Ovary (tissue), 7 donors: ENCODE measurements at regions not wholly inside any gene's neighbourhood (a gene's known extent, or its start where the extent isn't known, plus 50 kb on each side); places are given as distances from the start of the nearest gene placed in this dataset.

Experiments
- DNase-seq, 5 donors: peaks; one replicate each; pipeline ENCODE4 v3.0.0-alpha.2; 2019 to 2020
- H3K27ac ChIP-seq, 2 donors: fragments of 200-600 bp; one replicate each; pipeline versions ENCODE4 v1.5.1 to v1.8.0; 2019 to 2022
- H3K27me3 ChIP-seq: fragments of 200-600 bp; one replicate; pipeline ENCODE4 v1.8.0; 2022
- H3K36me3 ChIP-seq: fragments of 200-600 bp; sonication (generic); one replicate; pipeline ENCODE4 v1.5.1; 2019
- H3K4me1 ChIP-seq: one replicate; pipeline ENCODE4 v1.8.1; 2013; ENCODE audit warnings: mild to moderate bottlenecking, moderate library complexity; ENCODE audit not compliant: insufficient read depth
- H3K4me3 ChIP-seq: fragments of 200-600 bp; sonication (generic); one replicate; pipeline ENCODE4 v1.5.1; 2017
- H3K9me3 ChIP-seq, 2 donors: fragments of 200-600 bp in 1 of 2; sonication (generic) in 1 of 2; one replicate each; pipeline versions ENCODE4 v1.5.1 to v1.8.1; 2013 to 2019; ENCODE audit warnings: mild to moderate bottlenecking in 1 of 2, moderate library complexity in 1 of 2
- EP300 ChIP-seq: sonication (generic); formaldehyde crosslinking; IDR thresholded peaks from one replicate; pipeline ENCODE4 v1.6.1; 2017; ENCODE audit warnings: antibody characterized with exemption
- POLR2A ChIP-seq: fragments of 450-650 bp; IDR thresholded peaks from one replicate; pipeline ENCODE4 v1.6.1; 2017; ENCODE audit warnings: antibody characterized with exemption, mild to moderate bottlenecking, moderate library complexity
- WGBS, 3 donors: extraction: QIAGEN DNeasy Blood & Tissue Kit in 1 of 3; methylation state at CpG; one replicate each; pipeline versions ENCODE4 v1.1.5 to v1.1.7; 2013 to 2017; 5-methylcytosine and 5-hydroxymethylcytosine counted together
- intact Hi-C, 4 donors: fragments of 100-400 bp; cut with DNase I; formaldehyde crosslinking; loops; one replicate each; pipeline versions ENCODE4 v1.11.0 to v1.15.1; 2022 to 2023
- TF ChIP-seq, protein P1 (sequence below), 3 donors: fragments of 450-650 bp in 2 of 3; fragments of 200-600 bp in 1 of 3; IDR thresholded peaks; one replicate each; pipeline versions ENCODE4 v1.5.1 to v1.8.0; 2016 to 2022; ENCODE audit warnings: antibody characterized with exemption in 3 of 3, mild to moderate bottlenecking in 1 of 3
- donor health status: DM: no; HTN: no; CAD: no; lungs with moderate emphysema.
- donor health status: DM: no; HTN: no; CAD: no.
- donor health status: Bipolar disorder and iron deficiency.
- donor health status: DM: no; HTN: no; CAD: no.
- donor health status: DM: yes; HTN: yes; CAD: no.

DNA sequence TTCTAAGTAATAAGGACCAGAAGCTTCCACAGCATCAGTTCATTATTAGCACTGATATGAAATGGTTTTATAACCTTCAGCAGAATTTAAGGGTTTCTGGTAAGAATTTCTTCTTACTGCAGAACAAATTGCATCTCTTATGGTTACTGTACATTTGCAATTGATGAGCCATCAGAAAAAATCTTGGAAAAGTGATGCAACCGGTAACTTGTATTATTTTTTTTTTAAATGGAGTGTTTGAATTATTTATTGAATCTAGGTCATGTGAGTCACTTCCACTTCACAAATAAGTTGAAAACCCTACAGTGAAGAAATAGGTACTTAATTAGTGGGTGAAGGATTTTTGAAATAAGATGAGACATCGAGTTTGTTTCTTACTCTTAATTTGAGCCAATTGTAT is 786.0 kb downstream of the TUSC7 start:
- Histone ChIP-seq H3K9me3 (no peaks in the 10 kb centered on the region), H3K27me3 (no peaks in the 10 kb centered on the region), H3K27ac (no peak overlapping the region), H3K4me1 (no peaks in the 10 kb centered on the region), H3K36me3 (no peaks in the 10 kb centered on the region), H3K4me3 (no peak overlapping the region)
- no peak for TF ChIP-seq POLR2A
- TF ChIP-seq, protein P1, sequence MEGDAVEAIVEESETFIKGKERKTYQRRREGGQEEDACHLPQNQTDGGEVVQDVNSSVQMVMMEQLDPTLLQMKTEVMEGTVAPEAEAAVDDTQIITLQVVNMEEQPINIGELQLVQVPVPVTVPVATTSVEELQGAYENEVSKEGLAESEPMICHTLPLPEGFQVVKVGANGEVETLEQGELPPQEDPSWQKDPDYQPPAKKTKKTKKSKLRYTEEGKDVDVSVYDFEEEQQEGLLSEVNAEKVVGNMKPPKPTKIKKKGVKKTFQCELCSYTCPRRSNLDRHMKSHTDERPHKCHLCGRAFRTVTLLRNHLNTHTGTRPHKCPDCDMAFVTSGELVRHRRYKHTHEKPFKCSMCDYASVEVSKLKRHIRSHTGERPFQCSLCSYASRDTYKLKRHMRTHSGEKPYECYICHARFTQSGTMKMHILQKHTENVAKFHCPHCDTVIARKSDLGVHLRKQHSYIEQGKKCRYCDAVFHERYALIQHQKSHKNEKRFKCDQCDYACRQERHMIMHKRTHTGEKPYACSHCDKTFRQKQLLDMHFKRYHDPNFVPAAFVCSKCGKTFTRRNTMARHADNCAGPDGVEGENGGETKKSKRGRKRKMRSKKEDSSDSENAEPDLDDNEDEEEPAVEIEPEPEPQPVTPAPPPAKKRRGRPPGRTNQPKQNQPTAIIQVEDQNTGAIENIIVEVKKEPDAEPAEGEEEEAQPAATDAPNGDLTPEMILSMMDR (IDR thresholded peaks at IDR 0.05), result no peak
- TF ChIP-seq EP300, result no peak
- intact Hi-C loops, result no loop called here
- no peak for DNase-seq
- 89 to 90% (median 89%) methylated on average over 2 of the region's 2 CpGs for WGBS, 3 donors

DNA sequence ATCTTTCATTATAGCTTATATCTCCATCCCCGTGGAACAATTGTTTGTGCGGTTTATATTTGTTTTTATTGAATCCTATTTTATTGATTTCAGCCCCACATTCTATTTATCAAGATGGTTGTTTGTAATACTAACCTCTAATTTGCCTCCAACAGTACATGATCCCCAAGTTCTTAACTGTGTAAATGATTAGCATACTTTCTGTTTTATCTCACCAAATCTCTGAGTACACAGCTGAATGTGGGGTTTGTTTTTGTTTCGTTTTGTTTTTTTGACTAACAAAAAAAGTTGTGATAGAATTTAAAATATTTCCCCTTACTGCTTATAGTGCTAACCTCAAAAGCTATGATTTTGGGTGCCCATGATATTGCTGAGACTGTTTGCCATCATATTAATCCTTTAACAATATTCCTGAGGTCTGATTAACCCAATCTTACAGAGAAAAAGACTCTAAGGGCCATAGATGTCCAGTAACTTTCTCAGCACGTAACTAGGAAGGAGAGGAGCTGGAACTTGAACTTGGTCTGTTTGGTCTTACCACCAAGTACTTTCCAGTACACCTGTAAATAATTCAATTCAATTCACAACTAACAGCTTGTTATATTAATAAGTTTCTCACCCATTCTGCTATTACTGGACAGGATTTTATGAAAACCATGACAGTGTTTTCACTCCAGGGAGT is 789.8 kb downstream of the TUSC7 start:
- intact Hi-C loops, result no loop called here
- no peaks in the 10 kb centered on the region for H3K36me3 ChIP-seq

DNA sequence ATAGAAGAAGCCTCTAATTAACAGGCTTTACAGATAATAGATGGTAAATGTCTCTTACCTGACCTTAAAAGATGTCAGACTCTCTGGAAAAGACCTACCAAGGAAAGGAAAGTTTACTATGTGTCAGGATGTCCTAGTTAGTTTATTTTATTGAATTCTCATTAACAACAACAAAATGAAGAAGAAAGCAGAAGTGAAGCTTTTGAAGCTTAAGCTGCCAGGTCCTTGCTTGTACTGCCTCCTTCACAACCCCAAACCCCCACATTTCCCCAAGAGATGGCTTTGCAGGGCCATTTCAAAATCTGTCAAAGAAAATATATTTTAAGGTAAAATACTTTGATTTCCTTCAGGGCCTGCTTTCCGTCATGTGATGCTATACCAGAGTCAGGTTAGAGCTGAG is 798.4 kb downstream of the TUSC7 start:
- H3K27ac ChIP-seq, result no peak overlapping the region
- TF ChIP-seq POLR2A (no peak), EP300 (no peak)
- TF ChIP-seq, protein P1 (IDR thresholded peaks at IDR 0.05), result no peak
- H3K36me3 ChIP-seq, result no peaks in the 10 kb centered on the region
- WGBS, 3 donors, result 88 to 100% (median 98%) methylated on average over 1 of the region's 1 CpG
- no peak for DNase-seq
- no peak overlapping the region for H3K4me3 ChIP-seq
- no peaks in the 10 kb centered on the region for H3K27me3 ChIP-seq
- intact Hi-C loops, result no loop called here
- no peaks in the 10 kb centered on the region for H3K4me1 ChIP-seq
- no peaks in the 10 kb centered on the region for H3K9me3 ChIP-seq

More for the DNA sequence above, 789.8 kb downstream of the TUSC7 start:
- H3K27ac ChIP-seq, result no peak overlapping the region
- H3K4me1 ChIP-seq, result no peaks in the 10 kb centered on the region
- DNase-seq, result no peak
- no peak overlapping the region for H3K4me3 ChIP-seq
- H3K9me3 ChIP-seq, result no peaks in the 10 kb centered on the region
- WGBS, 3 donors, result 80 to 91% (median 83%) methylated on average over 4 of the region's 4 CpGs
- H3K27me3 ChIP-seq, result no peaks in the 10 kb centered on the region
- TF ChIP-seq POLR2A (no peak), EP300 (no peak)
- TF ChIP-seq, protein P1 (IDR thresholded peaks at IDR 0.05), result no peak

DNA sequence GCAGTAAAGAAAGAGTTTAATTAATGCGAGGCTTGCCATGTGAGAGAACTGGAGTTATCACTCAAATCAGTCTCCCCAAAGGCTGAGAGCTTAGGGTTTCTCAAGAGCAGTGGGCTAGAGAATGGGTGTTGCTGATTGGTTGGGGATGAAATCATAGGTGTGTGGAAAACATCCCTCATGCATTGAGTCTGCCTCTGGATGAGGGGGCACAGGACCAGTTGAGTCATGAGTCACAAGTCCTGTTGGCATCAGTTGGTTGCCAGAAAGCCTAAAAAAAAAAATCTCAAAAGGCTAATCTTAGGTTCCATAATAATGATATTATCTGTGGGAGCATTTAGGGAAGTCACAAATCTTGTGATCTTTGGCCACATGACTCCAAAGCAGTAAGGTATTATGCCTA is 800.3 kb downstream of the TUSC7 start:
- no peaks in the 10 kb centered on the region for H3K27me3 ChIP-seq
- intact Hi-C loops, result no loop called here
- no peaks in the 10 kb centered on the region for H3K4me1 ChIP-seq
- H3K27ac ChIP-seq, result no peak overlapping the region
- no peak for DNase-seq
- no peak for TF ChIP-seq EP300
- TF ChIP-seq, protein P1 (IDR thresholded peaks at IDR 0.05), result no peak
- no peak for TF ChIP-seq POLR2A
- H3K36me3 ChIP-seq, result no peaks in the 10 kb centered on the region
- no peak overlapping the region for H3K4me3 ChIP-seq
- no peaks in the 10 kb centered on the region for H3K9me3 ChIP-seq
- WGBS, 3 donors, result 94 to 100% (median 97%) methylated on average over 1 of the region's 1 CpG
